Progenitor cell of endocrine pancreas (in vitro differentiated cells): ENCODE measurements at regions not wholly inside any gene's neighbourhood (a gene's known extent, or its start where the extent isn't known, plus 50 kb on each side); places are given as distances from the start of the nearest gene placed in this dataset.

Source experiments
- DNase-seq: peaks from one replicate; pipeline ENCODE4 v3.0.0; 2021; ENCODE audit warnings: low spot score; ENCODE audit not compliant: unreplicated experiment
- H3K27ac Mint-ChIP-seq: 2 replicates; pipeline ENCODE4 v1.8.0; 2021; ENCODE audit warnings: mild to moderate bottlenecking, moderate library complexity, mixed read lengths
- H3K27me3 Mint-ChIP-seq: 2 replicates; pipeline ENCODE4 v1.8.0; 2021; ENCODE audit warnings: mixed read lengths
- H3K36me3 Mint-ChIP-seq: 2 replicates; pipeline ENCODE4 v1.8.0; 2022; ENCODE audit warnings: mixed read lengths; ENCODE audit not compliant: insufficient read depth
- H3K4me1 Mint-ChIP-seq: 2 replicates; pipeline ENCODE4 v1.8.0; 2021; ENCODE audit warnings: low read depth, mixed read lengths
- H3K4me3 Mint-ChIP-seq: 2 replicates; pipeline ENCODE4 v1.8.0; 2021; ENCODE audit warnings: low read depth, mild to moderate bottlenecking, moderate library complexity, mixed read lengths
- H3K9me3 Mint-ChIP-seq: 2 replicates; pipeline ENCODE4 v1.8.0; 2021; ENCODE audit warnings: low read depth, mixed read lengths
- CTCF ChIP-seq: fragments of 200-600 bp; sonication (generic); IDR thresholded peaks from one replicate; pipeline ENCODE4 v1.5.0; 2021; ENCODE audit warnings: antibody characterized with exemption, mild to moderate bottlenecking; ENCODE audit not compliant: unreplicated experiment

- Mint-ChIP-seq H3K27me3 (no peaks in the 10 kb centered on the region), H3K27ac (no peak overlapping the region), H3K4me3 (no peak overlapping the region), H3K9me3 (no peaks in the 10 kb centered on the region), H3K4me1 (peaks cover 14% of the 10 kb centered on the region), H3K36me3 (no peaks in the 10 kb centered on the region)
- DNase-seq, result no peak
- no peak for TF ChIP-seq CTCF
These were observed 289.9 kb upstream of the SP8 start for GRCh38 chr7:21076574-21076973.

GRCh38 chr7:21077602-21078001 lies 290.9 kb upstream of the SP8 start:
- Mint-ChIP-seq H3K36me3 (no peaks in the 10 kb centered on the region), H3K27ac (no peak overlapping the region), H3K27me3 (no peaks in the 10 kb centered on the region), H3K9me3 (no peaks in the 10 kb centered on the region), H3K4me3 (no peak overlapping the region), H3K4me1 (peaks cover 14% of the 10 kb centered on the region)
- no peak for TF ChIP-seq CTCF
- no peak for DNase-seq

DNA sequence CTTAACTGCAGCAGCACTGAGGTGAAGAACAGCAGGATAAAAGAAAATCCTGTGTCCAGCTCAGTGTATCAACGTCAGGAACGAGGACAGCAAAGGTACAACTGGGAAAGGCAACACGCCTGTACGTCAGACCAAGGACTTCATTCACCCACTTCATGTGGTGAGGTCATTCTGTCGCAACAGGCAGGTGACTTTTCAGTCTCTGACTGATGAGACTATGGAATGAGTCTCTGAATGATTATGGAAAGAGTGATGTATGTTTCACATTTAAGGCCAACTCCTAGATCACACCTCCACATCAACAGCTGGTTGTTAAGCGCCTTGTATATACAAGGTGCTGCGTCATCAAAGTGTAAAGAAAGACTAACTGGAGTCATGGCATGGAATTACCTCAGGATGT lies 297.6 kb upstream of the SP8 start:
- H3K36me3 Mint-ChIP-seq, result no peaks in the 10 kb centered on the region
- H3K4me1 Mint-ChIP-seq, result no peaks in the 10 kb centered on the region
- H3K9me3 Mint-ChIP-seq, result no peaks in the 10 kb centered on the region
- no peak for TF ChIP-seq CTCF
- H3K4me3 Mint-ChIP-seq, result no peak overlapping the region
- no peak overlapping the region for H3K27ac Mint-ChIP-seq
- H3K27me3 Mint-ChIP-seq, result no peaks in the 10 kb centered on the region
- DNase-seq, result no peak

DNA sequence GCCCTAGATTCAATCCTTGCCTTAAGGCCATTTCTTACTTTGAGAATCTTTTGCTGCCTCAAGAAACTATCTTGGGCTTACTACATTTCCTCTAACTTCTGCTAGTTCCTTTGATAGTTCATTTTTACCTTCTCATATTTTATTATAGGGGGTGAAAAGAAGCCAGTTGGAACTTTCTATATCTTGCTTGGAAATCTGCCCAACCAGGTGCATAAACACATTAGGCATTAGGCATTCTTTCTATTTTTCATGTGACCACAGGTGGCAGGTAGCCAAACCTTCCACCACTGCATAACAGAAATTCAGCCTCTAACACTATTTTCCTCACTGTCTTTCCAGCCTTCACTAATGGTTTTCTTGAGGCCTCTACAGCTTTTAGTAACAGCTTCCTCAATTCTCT lies 300.0 kb upstream of the SP8 start:
- DNase-seq, result no peak
- Mint-ChIP-seq H3K4me3 (no peak overlapping the region), H3K9me3 (no peaks in the 10 kb centered on the region), H3K4me1 (no peaks in the 10 kb centered on the region), H3K27me3 (no peaks in the 10 kb centered on the region), H3K27ac (no peak overlapping the region), H3K36me3 (no peaks in the 10 kb centered on the region)
- no peak for TF ChIP-seq CTCF

DNA sequence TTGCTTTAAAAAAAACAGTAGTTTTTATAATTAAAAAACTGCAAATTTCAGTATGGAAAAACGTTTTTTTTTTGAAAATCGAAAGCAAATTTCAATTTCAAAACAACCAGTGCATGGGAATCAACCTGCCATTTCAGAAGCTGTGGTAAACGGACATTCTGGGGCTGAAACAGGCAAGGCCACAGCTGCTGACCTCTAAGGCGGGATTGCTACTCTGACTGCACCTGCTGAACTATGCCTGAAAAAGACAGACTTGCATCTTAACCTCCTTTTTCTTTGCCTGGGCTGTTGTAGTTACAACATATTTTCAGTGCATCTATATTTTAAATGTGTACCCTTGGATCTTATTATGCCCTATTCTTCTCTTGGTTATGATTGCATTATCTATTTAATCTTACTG lies 303.0 kb upstream of the SP8 start:
- no peaks in the 10 kb centered on the region for H3K36me3 Mint-ChIP-seq
- no peak overlapping the region for H3K4me3 Mint-ChIP-seq
- TF ChIP-seq CTCF, result no peak
- H3K9me3 Mint-ChIP-seq, result no peaks in the 10 kb centered on the region
- no peak for DNase-seq
- no peaks in the 10 kb centered on the region for H3K27me3 Mint-ChIP-seq
- H3K4me1 Mint-ChIP-seq, result peaks cover 4% of the 10 kb centered on the region
- H3K27ac Mint-ChIP-seq, result no peak overlapping the region
